IMR-90 (cell line): ENCODE measurements at regions not wholly inside any gene's neighbourhood (a gene's known extent, or its start where the extent isn't known, plus 50 kb on each side); places are given as distances from the start of the nearest gene placed in this dataset.

ENCODE experiments used
- ATAC-seq: fragments of 200-7000 bp; cut with Tn5 transposase; 2 replicates; pipeline ENCODE4 v1.9.1; 2020; ENCODE audit warnings: low read depth, mild to moderate bottlenecking, moderate library complexity
- BruUV-seq: library from RNA; stranded (reverse); fragments of 400-500 nt; replicated peaks from 2 replicates; lab custom pipeline; 2021; lab: Mats Ljungman, UMichigan
- CTCF ChIA-PET: fragments of 300-600 bp; formaldehyde crosslinking; extraction: SDS; loops from one replicate; lab custom pipeline; 2021; ENCODE audit warnings: antibody characterized with exemption; lab: Yijun Ruan, JAX
- POLR2A ChIA-PET: fragments of 300-600 bp; sonication (Branson Sonifier 250); formaldehyde crosslinking; loops from one replicate; lab custom pipeline; 2022; ENCODE audit warnings: antibody characterized with exemption; ENCODE audit not compliant: unreplicated experiment; lab: Charles Lee
- DNase-seq: peaks from one replicate; pipeline ENCODE4 v3.0.0; 2013
- H2AFZ ChIP-seq: replicated peaks from 2 replicates; pipeline ENCODE3; 2013; ENCODE audit warnings: low read length, mild to moderate bottlenecking; ENCODE audit not compliant: poor library complexity
- H2AK5ac ChIP-seq: 2 replicates; pipeline ENCODE4 v1.6.1; 2013; ENCODE audit warnings: low read depth, low read length, inconsistent platforms
- H2AK9ac ChIP-seq: replicated peaks from 2 replicates; pipeline ENCODE3; 2013; ENCODE audit warnings: mild to moderate bottlenecking, low read depth, low read length, moderate library complexity; ENCODE audit not compliant: poor library complexity
- H2BK120ac ChIP-seq: 2 replicates; pipeline ENCODE4 v1.6.1; 2013; ENCODE audit warnings: low read depth, low read length, inconsistent platforms
- H2BK15ac ChIP-seq: 3 replicates; pipeline ENCODE4 v1.6.1; 2013; ENCODE audit warnings: low read depth, low read length, inconsistent platforms
- H2BK20ac ChIP-seq: 2 replicates; pipeline ENCODE4 v1.6.1; 2013; ENCODE audit warnings: low read depth, mild to moderate bottlenecking, inconsistent platforms, low read length, moderate library complexity
- H2BK5ac ChIP-seq: 2 replicates; pipeline ENCODE4 v1.6.1; 2013; ENCODE audit warnings: mild to moderate bottlenecking, low read depth, low read length, inconsistent platforms; ENCODE audit not compliant: poor library complexity, severe bottlenecking
- H3K14ac ChIP-seq: replicated peaks from 2 replicates; pipeline ENCODE4 v1.6.1; 2013; ENCODE audit warnings: low read depth, low read length, inconsistent platforms
- H3K18ac ChIP-seq: 2 replicates; pipeline ENCODE4 v1.6.1; 2013; ENCODE audit warnings: low read depth, low read length, control low read depth
- H3K23ac ChIP-seq: 2 replicates; pipeline ENCODE4 v1.6.1; 2013; ENCODE audit warnings: low read depth, low read length, inconsistent platforms
- H3K27ac ChIP-seq: 2 replicates; pipeline ENCODE4 v1.5.1; 2013; ENCODE audit warnings: mild to moderate bottlenecking, control low read depth, low read length; ENCODE audit not compliant: insufficient read depth
- H3K27me3 ChIP-seq: 2 replicates; pipeline ENCODE4 v1.6.1; 2013; ENCODE audit warnings: low read length; ENCODE audit not compliant: control insufficient read depth, insufficient read depth
- H3K36me3 ChIP-seq: 2 replicates; pipeline ENCODE4 v1.6.1; 2013; ENCODE audit warnings: low read length, mixed read lengths; ENCODE audit not compliant: control insufficient read depth, insufficient read depth
- H3K4ac ChIP-seq: 2 replicates; pipeline ENCODE4 v1.6.1; 2013; ENCODE audit warnings: low read depth, low read length, inconsistent platforms
- H3K4me1 ChIP-seq: 2 replicates; pipeline ENCODE4 v1.6.1; 2013; ENCODE audit warnings: low read length, mixed read lengths; ENCODE audit not compliant: control insufficient read depth, insufficient read depth
- H3K4me2 ChIP-seq: 2 replicates; pipeline ENCODE4 v1.6.1; 2013; ENCODE audit warnings: low read depth, mild to moderate bottlenecking, control low read depth, low read length, moderate library complexity
- H3K4me3 ChIP-seq: 2 replicates; pipeline ENCODE4 v1.5.1; 2013; ENCODE audit warnings: low read depth, mild to moderate bottlenecking, control low read depth, low read length, moderate library complexity; ENCODE audit not compliant: insufficient read depth
- H3K56ac ChIP-seq: 2 replicates; pipeline ENCODE4 v1.6.1; 2013; ENCODE audit warnings: low read length, inconsistent platforms; ENCODE audit not compliant: insufficient read depth; ENCODE audit errors: extremely low read depth
- H3K79me1 ChIP-seq, 2 experiments: 2 replicates each; pipeline ENCODE4 v1.6.1; 2013; ENCODE audit warnings: low read length in 2 of 2, inconsistent platforms in 1 of 2, low read depth in 1 of 2
- H3K9ac ChIP-seq: 2 replicates; pipeline ENCODE4 v1.6.1; 2013; ENCODE audit warnings: low read depth, low read length, control low read depth
- H3K9me1 ChIP-seq: 2 replicates; pipeline ENCODE4 v1.6.1; 2013; ENCODE audit warnings: low read length, inconsistent platforms; ENCODE audit not compliant: insufficient read depth
- H3K9me3 ChIP-seq: 2 replicates; pipeline ENCODE4 v1.6.1; 2013; ENCODE audit warnings: low read length; ENCODE audit not compliant: control insufficient read depth, insufficient read depth
- H4K20me1 ChIP-seq: 2 replicates; pipeline ENCODE4 v1.6.1; 2013; ENCODE audit warnings: low read length, inconsistent platforms; ENCODE audit not compliant: insufficient read depth
- H4K5ac ChIP-seq: 2 replicates; pipeline ENCODE4 v1.6.1; 2013; ENCODE audit warnings: mild to moderate bottlenecking, low read depth, low read length, control low read depth
- H4K8ac ChIP-seq, 2 experiments: 2 replicates each; pipeline ENCODE4 v1.6.1; 2013; ENCODE audit warnings: low read depth in 2 of 2, low read length in 2 of 2, control low read depth in 1 of 2, inconsistent platforms in 1 of 2
- H4K91ac ChIP-seq: 2 replicates; pipeline ENCODE4 v1.6.1; 2013; ENCODE audit warnings: low read depth, low read length, inconsistent platforms; ENCODE audit not compliant: insufficient read depth
- BHLHE40 ChIP-seq: fragments of 150-350 bp; IDR thresholded peaks from 2 replicates; pipeline ENCODE4 v1.6.1; 2016; ENCODE audit warnings: mild to moderate bottlenecking, low read depth, low read length
- CEBPB ChIP-seq: IDR thresholded peaks from 2 replicates; pipeline ENCODE4 v1.6.1; 2012; ENCODE audit warnings: low read depth, low read length, improper control_type of control experiment
- CHD1 ChIP-seq: IDR thresholded peaks from 2 replicates; pipeline ENCODE4 v1.6.1; 2012; ENCODE audit warnings: low read depth, low read length, improper control_type of control experiment
- CTCF ChIP-seq: conservative IDR thresholded peaks from 2 replicates; pipeline ENCODE4 v1.5.1; 2012; ENCODE audit warnings: mild to moderate bottlenecking, low read depth, low read length, improper control_type of control experiment
- FOS ChIP-seq: fragments of 150-350 bp; IDR thresholded peaks from 2 replicates; pipeline ENCODE4 v1.6.1; 2016; ENCODE audit warnings: low read depth, low read length
- MAFK ChIP-seq: IDR thresholded peaks from 2 replicates; pipeline ENCODE4 v1.6.1; 2012; ENCODE audit warnings: low read depth, low read length, improper control_type of control experiment
- MAZ ChIP-seq: IDR thresholded peaks from 2 replicates; pipeline ENCODE4 v1.6.1; 2012; ENCODE audit warnings: low read depth, mild to moderate bottlenecking, low read length, improper control_type of control experiment, moderate library complexity, borderline replicate concordance
- MXI1 ChIP-seq: IDR thresholded peaks from 2 replicates; pipeline ENCODE4 v1.6.1; 2012; ENCODE audit warnings: low read depth, mild to moderate bottlenecking, low read length, moderate library complexity, borderline replicate concordance
- NFE2L2 ChIP-seq: fragments of 150-350 bp; IDR thresholded peaks from 2 replicates; pipeline ENCODE4 v1.6.1; 2016; ENCODE audit warnings: low read depth, mild to moderate bottlenecking, low read length
- POLR2A ChIP-seq: IDR thresholded peaks from 2 replicates; pipeline ENCODE4 v1.6.1; 2012; ENCODE audit warnings: mild to moderate bottlenecking, low read depth, low read length
- RAD21 ChIP-seq: IDR thresholded peaks from 2 replicates; pipeline ENCODE4 v1.6.1; 2012; ENCODE audit warnings: low read length, improper control_type of control experiment
- RCOR1 ChIP-seq: IDR thresholded peaks from 2 replicates; pipeline ENCODE4 v1.6.1; 2012; ENCODE audit warnings: mild to moderate bottlenecking, low read length, improper control_type of control experiment; ENCODE audit not compliant: insufficient replicate concordance
- RFX5 ChIP-seq: IDR thresholded peaks from 2 replicates; pipeline ENCODE4 v1.8.0; 2012; ENCODE audit warnings: low read depth, mild to moderate bottlenecking, low read length, moderate library complexity
- SMC3 ChIP-seq: fragments of 150-350 bp; IDR thresholded peaks from 2 replicates; pipeline ENCODE4 v1.6.1; 2016; ENCODE audit warnings: low read depth, mild to moderate bottlenecking, antibody characterized with exemption, low read length, moderate library complexity
- WGBS, 2 experiments: methylation state at CpG; one replicate each; pipeline versions ENCODE4 v1.1.5 to v1.1.7; 2013; ENCODE audit warnings: missing lambda C conversion rate in 2 of 2; ENCODE audit not compliant: insufficient read length in 1 of 2; ENCODE audit errors: extremely low coverage in 2 of 2; 5-methylcytosine and 5-hydroxymethylcytosine counted together
- dilution Hi-C: fragments of 300-500 bp; cut with HindIII; formaldehyde crosslinking; loops from one replicate; pipeline ENCODE4 v1.14.3; 2018; ENCODE audit warnings: low sequenced_read_pairs; ENCODE audit not compliant: unreplicated experiment
- in situ Hi-C: fragments of 300-500 bp; cut with MboI; formaldehyde crosslinking; loops from 3 replicates; pipeline ENCODE4 v1.14.3; 2019; ENCODE audit warnings: low sequenced_read_pairs, inconsistent platforms, mixed read lengths
- intact Hi-C: fragments of 100-400 bp; cut with micrococcal nuclease; formaldehyde crosslinking; loops from 2 replicates; pipeline ENCODE4 v1.10.0; 2022
- TF ChIP-seq, protein P1 (sequence below): fragments of 150-350 bp; IDR thresholded peaks from 2 replicates; pipeline ENCODE4 v1.6.1; 2016; ENCODE audit warnings: low read depth, mild to moderate bottlenecking, low read length, moderate library complexity, borderline replicate concordance
- TF ChIP-seq, protein P2 (sequence below): fragments of 150-350 bp; IDR thresholded peaks from 2 replicates; pipeline ENCODE4 v1.6.1; 2017; ENCODE audit warnings: mild to moderate bottlenecking, antibody characterized with exemption, low read length, low read depth

- H3K4me2 ChIP-seq, result no peak overlapping the region
- no peak overlapping the region for H2BK20ac ChIP-seq
- H4K5ac ChIP-seq, result no peak overlapping the region
- TF ChIP-seq NFE2L2 (no peak), RAD21 (no peak), BHLHE40 (no peak), RFX5 (no peak), CTCF (no peak), POLR2A (no peak), RCOR1 (no peak), CHD1 (no peak), CEBPB (no peak), MXI1 (no peak), MAZ (no peak), SMC3 (no peak), FOS (no peak), MAFK (no peak)
- TF ChIP-seq, protein P1, sequence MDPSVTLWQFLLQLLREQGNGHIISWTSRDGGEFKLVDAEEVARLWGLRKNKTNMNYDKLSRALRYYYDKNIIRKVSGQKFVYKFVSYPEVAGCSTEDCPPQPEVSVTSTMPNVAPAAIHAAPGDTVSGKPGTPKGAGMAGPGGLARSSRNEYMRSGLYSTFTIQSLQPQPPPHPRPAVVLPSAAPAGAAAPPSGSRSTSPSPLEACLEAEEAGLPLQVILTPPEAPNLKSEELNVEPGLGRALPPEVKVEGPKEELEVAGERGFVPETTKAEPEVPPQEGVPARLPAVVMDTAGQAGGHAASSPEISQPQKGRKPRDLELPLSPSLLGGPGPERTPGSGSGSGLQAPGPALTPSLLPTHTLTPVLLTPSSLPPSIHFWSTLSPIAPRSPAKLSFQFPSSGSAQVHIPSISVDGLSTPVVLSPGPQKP, result no peak
- TF ChIP-seq, protein P2, sequence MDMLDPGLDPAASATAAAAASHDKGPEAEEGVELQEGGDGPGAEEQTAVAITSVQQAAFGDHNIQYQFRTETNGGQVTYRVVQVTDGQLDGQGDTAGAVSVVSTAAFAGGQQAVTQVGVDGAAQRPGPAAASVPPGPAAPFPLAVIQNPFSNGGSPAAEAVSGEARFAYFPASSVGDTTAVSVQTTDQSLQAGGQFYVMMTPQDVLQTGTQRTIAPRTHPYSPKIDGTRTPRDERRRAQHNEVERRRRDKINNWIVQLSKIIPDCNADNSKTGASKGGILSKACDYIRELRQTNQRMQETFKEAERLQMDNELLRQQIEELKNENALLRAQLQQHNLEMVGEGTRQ, result no peak
- dilution Hi-C loops, result no loop called here
- H3K14ac ChIP-seq, result no peak overlapping the region
- no peak overlapping the region for H2BK120ac ChIP-seq
- no peak overlapping the region for H3K23ac ChIP-seq
- H3K79me1 ChIP-seq, result no peaks in the 10 kb centered on the region
- intact Hi-C loops, result no loop called here
- H3K27me3 ChIP-seq, result no peaks in the 10 kb centered on the region
- CTCF ChIA-PET, result no interaction called here
- no peak overlapping the region for H3K27ac ChIP-seq
- BruUV-seq, result no TSS peak
- H3K4ac ChIP-seq, result no peak overlapping the region
- no peak overlapping the region for H3K56ac ChIP-seq
- in situ Hi-C loops, result no loop called here
- 0 out of 2 replicates have a peak, but pooled peaks cover 2% of the 10 kb centered on the region for H3K4me1 ChIP-seq
- H3K36me3 ChIP-seq, result no peaks in the 10 kb centered on the region
- DNase-seq (no peak), ATAC-seq (no peak; the same call in 1 of the 2 replicates)
- no peak overlapping the region for H3K18ac ChIP-seq
- POLR2A ChIA-PET, result no interaction called here
- no peaks in the 10 kb centered on the region for H3K9me3 ChIP-seq
- H2AFZ ChIP-seq, result no peak overlapping the region
- no peak overlapping the region for H3K9ac ChIP-seq
- no peak overlapping the region for H3K4me3 ChIP-seq
- WGBS, 2 experiments, result no CpG with 5 or more reads among the region's 2 CpGs
- H2AK9ac ChIP-seq, result no peak overlapping the region
- H2BK5ac ChIP-seq, result no peak overlapping the region
- no peaks in the 10 kb centered on the region; the same call in 1 of the 2 replicates for H3K9me1 ChIP-seq
- no peak overlapping the region for H2BK15ac ChIP-seq
- H4K91ac ChIP-seq, result no peak overlapping the region
- no peaks in the 10 kb centered on the region for H4K20me1 ChIP-seq
- H4K8ac ChIP-seq, result no peak overlapping the region; a peak in 1 of 4 replicates
- no peak overlapping the region for H2AK5ac ChIP-seq
Measured at GRCh38 chr6:135617222-135617621, 119.7 kb upstream of the AHI1 start.
